ENCODE measurements at regions not wholly inside any gene's neighbourhood (a gene's known extent, or its start where the extent isn't known, plus 50 kb on each side); places are given as distances from the start of the nearest gene placed in this dataset.
"Not testable (repeated sequence)": the region's sequence is repeated elsewhere in the genome, so short reads cannot be mapped to it uniquely, and the experiment has no call there.

DNA sequence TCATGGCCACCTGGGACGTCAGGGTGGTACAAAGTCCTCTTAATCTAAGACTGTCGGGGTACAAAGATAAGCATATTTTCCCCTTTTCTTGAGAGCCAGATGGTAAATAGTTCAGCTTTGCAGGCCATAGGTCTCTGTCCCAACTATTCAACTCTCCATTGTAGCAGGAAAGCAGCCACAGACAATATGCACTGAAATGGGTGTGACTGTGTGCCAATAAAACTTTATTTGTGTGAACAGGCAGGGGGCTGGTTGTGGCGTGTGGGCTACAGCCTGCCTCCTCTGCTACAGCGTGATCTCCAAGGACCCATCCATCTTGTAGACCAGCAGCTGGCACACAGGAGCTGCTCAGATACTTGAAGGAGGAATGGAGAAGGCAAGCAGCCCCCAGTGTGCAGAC, 73.2 kb upstream of the CLEC6A start:
- FAIRE-seq; H3K27ac ChIP-seq (ENCODE audit: low read depth, low read length); H3K56ac ChIP-seq (replicated peaks; ENCODE audit: insufficient read length, low read depth, low read length); H2AK5ac ChIP-seq (ENCODE audit: low read depth, low read length); H2BK20ac ChIP-seq (ENCODE audit: low read length); H4K8ac ChIP-seq (ENCODE audit: extremely low read depth, insufficient read depth, low read length); H2AFZ ChIP-seq (ENCODE audit: low read length); H3K27me3 ChIP-seq (replicated peaks in 1 of 4; ENCODE audit: control insufficient read depth in 3 of 4, extremely low read depth in 1 of 4, insufficient read depth in 3 of 4, low read length in 3 of 4); H3K18ac ChIP-seq (ENCODE audit: extremely low read depth, low read length); H4K91ac ChIP-seq (replicated peaks; ENCODE audit: insufficient read length, low read length); H2BK15ac ChIP-seq (ENCODE audit: low read length); H3K79me1 ChIP-seq (ENCODE audit: low read depth, low read length); H3K4me2 ChIP-seq (ENCODE audit: insufficient read depth in 1 of 2, low read depth in 2 of 2, low read length in 2 of 2); H3K9me3 ChIP-seq (ENCODE audit: insufficient read depth in 2 of 2, low read depth in 1 of 2, low read length in 1 of 2); H2BK120ac ChIP-seq (replicated peaks; ENCODE audit: low read depth, low read length); H3K23me2 ChIP-seq (ENCODE audit: low read depth, low read length); POLR2A ChIA-PET (ENCODE audit: partially characterized antibody); H3K36me3 ChIP-seq (ENCODE audit: control insufficient read depth in 2 of 4, insufficient read depth in 4 of 4, low read length in 3 of 4); H4K5ac ChIP-seq (ENCODE audit: insufficient read length, low read depth, low read length); H4K20me1 ChIP-seq (replicated peaks in 1 of 2; ENCODE audit: control insufficient read depth in 1 of 2, insufficient read depth in 2 of 2, low read length in 2 of 2); H3K4ac ChIP-seq (replicated peaks; ENCODE audit: insufficient read length, low read depth, low read length); H3K4me1 ChIP-seq (replicated peaks in 1 of 4; ENCODE audit: control insufficient read depth in 3 of 4, insufficient read depth in 4 of 4, low read length in 3 of 4); H2BK5ac ChIP-seq (ENCODE audit: low read depth, low read length); H3K14ac ChIP-seq (ENCODE audit: insufficient read length); H3K79me2 ChIP-seq (ENCODE audit: control insufficient read depth in 1 of 2, insufficient read depth in 2 of 2, low read length in 2 of 2); H3K4me3 ChIP-seq (ENCODE audit: extremely low read depth in 1 of 4, insufficient read depth in 2 of 4, low read depth in 3 of 4, low read length in 4 of 4); H3K9ac ChIP-seq (replicated peaks in 1 of 4; ENCODE audit: extremely low read depth in 1 of 4, low read depth in 3 of 4, low read length in 3 of 4); H3K23ac ChIP-seq (ENCODE audit: insufficient read length); H2BK12ac ChIP-seq (ENCODE audit: low read depth, low read length); CTCF ChIA-PET (ENCODE audit: partially characterized antibody): not testable (repeated sequence)
- WGBS, 2 experiments (ENCODE audit: extremely low coverage in 1 of 2, insufficient coverage in 1 of 2, insufficient read length in 1 of 2, insufficient replicate concordance in 2 of 2, low coverage in 1 of 2, low lambda C conversion rate in 2 of 2, missing lambda C conversion rate in 1 of 2), result 95% methylated on average over 4 of the region's 4 CpGs; no CpG with 5 or more reads in 1 of the 2 experiments
- DNase-seq (ENCODE audit: low read depth in 1 of 2, low spot score in 2 of 2), result peak in 1 of 2 experiments; percentile 29

DNA sequence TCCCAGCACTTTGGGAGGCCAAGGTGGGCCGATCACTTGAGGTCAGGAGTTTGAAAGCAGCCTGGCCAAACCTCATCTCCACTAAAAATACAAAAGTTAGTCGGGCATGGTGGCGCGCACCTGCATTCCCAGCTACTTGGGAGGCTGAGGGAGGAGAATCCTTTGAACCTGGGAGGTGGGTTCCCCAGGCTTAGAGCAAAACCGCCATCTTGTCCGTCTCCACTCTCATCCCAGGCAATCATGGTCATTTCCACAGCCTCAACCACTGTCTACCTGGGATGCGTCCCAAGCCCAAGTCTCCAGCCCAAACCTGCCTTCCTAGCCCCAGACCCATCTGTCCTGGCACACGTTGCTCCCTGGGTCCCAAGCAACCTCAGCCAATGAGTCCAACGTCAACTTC, 71.1 kb upstream of the CLEC6A start:
- H3K79me1 ChIP-seq (ENCODE audit: low read depth, low read length); H2AK5ac ChIP-seq (ENCODE audit: low read depth, low read length); H2BK12ac ChIP-seq (ENCODE audit: low read depth, low read length); H2BK120ac ChIP-seq (replicated peaks; ENCODE audit: low read depth, low read length); CTCF ChIA-PET (ENCODE audit: partially characterized antibody); H3K9ac ChIP-seq (replicated peaks in 1 of 4; ENCODE audit: extremely low read depth in 1 of 4, low read depth in 3 of 4, low read length in 3 of 4); H4K91ac ChIP-seq (replicated peaks; ENCODE audit: insufficient read length, low read length); H3K4me2 ChIP-seq (ENCODE audit: insufficient read depth in 1 of 2, low read depth in 2 of 2, low read length in 2 of 2); H2BK15ac ChIP-seq (ENCODE audit: low read length); H3K14ac ChIP-seq (ENCODE audit: insufficient read length); H3K27ac ChIP-seq (ENCODE audit: low read depth, low read length); H3K79me2 ChIP-seq (ENCODE audit: control insufficient read depth in 1 of 2, insufficient read depth in 2 of 2, low read length in 2 of 2); H2AFZ ChIP-seq (ENCODE audit: low read length); H2BK20ac ChIP-seq (ENCODE audit: low read length); H3K4me3 ChIP-seq (ENCODE audit: extremely low read depth in 1 of 4, insufficient read depth in 2 of 4, low read depth in 3 of 4, low read length in 4 of 4); H4K5ac ChIP-seq (ENCODE audit: insufficient read length, low read depth, low read length); H3K4ac ChIP-seq (replicated peaks; ENCODE audit: insufficient read length, low read depth, low read length); H3K56ac ChIP-seq (replicated peaks; ENCODE audit: insufficient read length, low read depth, low read length); H3K23ac ChIP-seq (ENCODE audit: insufficient read length); H4K8ac ChIP-seq (ENCODE audit: extremely low read depth, insufficient read depth, low read length); H3K9me3 ChIP-seq (ENCODE audit: insufficient read depth in 2 of 2, low read depth in 1 of 2, low read length in 1 of 2); H2BK5ac ChIP-seq (ENCODE audit: low read depth, low read length); H4K20me1 ChIP-seq (replicated peaks in 1 of 2; ENCODE audit: control insufficient read depth in 1 of 2, insufficient read depth in 2 of 2, low read length in 2 of 2); H3K18ac ChIP-seq (ENCODE audit: extremely low read depth, low read length); H3K23me2 ChIP-seq (ENCODE audit: low read depth, low read length); H3K36me3 ChIP-seq (ENCODE audit: control insufficient read depth in 2 of 4, insufficient read depth in 4 of 4, low read length in 3 of 4); POLR2A ChIA-PET (ENCODE audit: partially characterized antibody); H3K27me3 ChIP-seq (replicated peaks in 1 of 4; ENCODE audit: control insufficient read depth in 3 of 4, extremely low read depth in 1 of 4, insufficient read depth in 3 of 4, low read length in 3 of 4); H3K4me1 ChIP-seq (replicated peaks in 1 of 4; ENCODE audit: control insufficient read depth in 3 of 4, insufficient read depth in 4 of 4, low read length in 3 of 4); FAIRE-seq: not testable (repeated sequence)
- WGBS, 2 experiments (ENCODE audit: extremely low coverage in 1 of 2, insufficient coverage in 1 of 2, insufficient read length in 1 of 2, insufficient replicate concordance in 2 of 2, low coverage in 1 of 2, low lambda C conversion rate in 2 of 2, missing lambda C conversion rate in 1 of 2), result 96% methylated on average over 9 of the region's 9 CpGs; no CpG with 5 or more reads in 1 of the 2 experiments
- peak in 1 of 2 experiments; percentile 23 for DNase-seq (ENCODE audit: low read depth in 1 of 2, low spot score in 2 of 2)
